Duodenal mucosa (tissue), 2 donors: ENCODE measurements at regions not wholly inside any gene's neighbourhood (a gene's known extent, or its start where the extent isn't known, plus 50 kb on each side); places are given as distances from the start of the nearest gene placed in this dataset.

Experiments used
- H3K27ac ChIP-seq: one replicate; pipeline ENCODE4 v1.7.0; 2013; ENCODE audit warnings: low read depth, low read length
- H3K27me3 ChIP-seq, 2 donors: one replicate each; pipeline ENCODE4 v1.7.0; 2013; ENCODE audit warnings: low read length in 2 of 2, control low read depth in 1 of 2; ENCODE audit not compliant: insufficient read depth in 2 of 2, control insufficient read depth in 1 of 2
- H3K36me3 ChIP-seq, 2 donors: one replicate each; pipeline ENCODE4 v1.7.0; 2013; ENCODE audit warnings: low read length in 2 of 2, control low read depth in 1 of 2; ENCODE audit not compliant: insufficient read depth in 2 of 2, control insufficient read depth in 1 of 2
- H3K4me1 ChIP-seq, 2 donors: one replicate each; pipeline ENCODE4 v1.7.0; 2013; ENCODE audit warnings: low read length in 2 of 2, control low read depth in 1 of 2; ENCODE audit not compliant: insufficient read depth in 2 of 2, control insufficient read depth in 1 of 2
- H3K4me3 ChIP-seq, 2 donors: one replicate each; pipeline ENCODE4 v1.7.0; 2013; ENCODE audit warnings: low read length in 2 of 2, low read depth in 1 of 2
- H3K9ac ChIP-seq, 2 donors: one replicate each; pipeline ENCODE4 v1.7.0; 2013; ENCODE audit warnings: low read length in 2 of 2, low read depth in 1 of 2
- H3K9me3 ChIP-seq, 2 donors: one replicate each; pipeline ENCODE4 v1.7.0; 2013; ENCODE audit warnings: low read length in 2 of 2, control low read depth in 1 of 2; ENCODE audit not compliant: control insufficient read depth in 1 of 2

- H3K9me3 ChIP-seq = peaks cover 0 to 7% of the 10 kb centered on the region in 2 donors
- H3K36me3 ChIP-seq = no peaks in the 10 kb centered on the region
- H3K4me1 ChIP-seq = no peaks in the 10 kb centered on the region
- H3K27ac ChIP-seq = no peak overlapping the region
- H3K9ac ChIP-seq = no peak overlapping the region
- H3K4me3 ChIP-seq = no peak overlapping the region
- no peaks in the 10 kb centered on the region for H3K27me3 ChIP-seq
Observed at GRCh38 chr9:79040671-79041070, 531.1 kb upstream of the TLE4 start.

- Histone ChIP-seq H3K4me3 (no peak overlapping the region), H3K9me3 (peaks cover 0 to 7% of the 10 kb centered on the region in 2 donors), H3K4me1 (no peaks in the 10 kb centered on the region), H3K9ac (no peak overlapping the region), H3K27ac (no peak overlapping the region), H3K27me3 (no peaks in the 10 kb centered on the region), H3K36me3 (no peaks in the 10 kb centered on the region)
Observed at GRCh38 chr9:79041266-79041665, 530.5 kb upstream of the TLE4 start.

- Histone ChIP-seq H3K36me3 (no peaks in the 10 kb centered on the region), H3K9me3 (no peaks in the 10 kb centered on the region)
Observed at GRCh38 chr9:79043916-79044315, 527.8 kb upstream of the TLE4 start.

GRCh38 chr9:79046401-79046800 lies 525.4 kb upstream of the TLE4 start:
- Histone ChIP-seq H3K9me3 (no peaks in the 10 kb centered on the region), H3K27ac (no peak overlapping the region), H3K9ac (no peak overlapping the region), H3K4me1 (no peaks in the 10 kb centered on the region), H3K36me3 (no peaks in the 10 kb centered on the region), H3K4me3 (no peak overlapping the region), H3K27me3 (no peaks in the 10 kb centered on the region)

More at GRCh38 chr9:79043916-79044315, 527.8 kb upstream of the TLE4 start:
- Histone ChIP-seq H3K9ac (no peak overlapping the region), H3K4me1 (no peaks in the 10 kb centered on the region), H3K27me3 (no peaks in the 10 kb centered on the region), H3K27ac (no peak overlapping the region), H3K4me3 (no peak overlapping the region)

GRCh38 chr9:79049371-79049770 lies 522.4 kb upstream of the TLE4 start:
- Histone ChIP-seq H3K9ac (no peak overlapping the region), H3K4me3 (no peak overlapping the region), H3K27me3 (no peaks in the 10 kb centered on the region), H3K4me1 (no peaks in the 10 kb centered on the region), H3K9me3 (no peaks in the 10 kb centered on the region), H3K27ac (no peak overlapping the region), H3K36me3 (no peaks in the 10 kb centered on the region)

- Histone ChIP-seq H3K9me3 (no peaks in the 10 kb centered on the region), H3K36me3 (no peaks in the 10 kb centered on the region), H3K27ac (no peak overlapping the region), H3K27me3 (no peaks in the 10 kb centered on the region), H3K4me1 (no peaks in the 10 kb centered on the region), H3K9ac (no peak overlapping the region), H3K4me3 (no peak overlapping the region)
Observed at GRCh38 chr9:79053598-79053997, 518.2 kb upstream of the TLE4 start.

GRCh38 chr9:79054500-79054899 lies 517.3 kb upstream of the TLE4 start:
- Histone ChIP-seq H3K27me3 (no peaks in the 10 kb centered on the region), H3K4me1 (no peaks in the 10 kb centered on the region), H3K9ac (no peak overlapping the region), H3K36me3 (no peaks in the 10 kb centered on the region), H3K9me3 (no peaks in the 10 kb centered on the region), H3K27ac (no peak overlapping the region), H3K4me3 (no peak overlapping the region)

GRCh38 chr9:79056041-79056440 lies 515.7 kb upstream of the TLE4 start:
- Histone ChIP-seq H3K27me3 (no peaks in the 10 kb centered on the region), H3K36me3 (no peaks in the 10 kb centered on the region), H3K9me3 (peaks cover 0 to 5% of the 10 kb centered on the region in 2 donors), H3K27ac (no peak overlapping the region), H3K4me3 (no peak overlapping the region), H3K9ac (no peak overlapping the region), H3K4me1 (no peaks in the 10 kb centered on the region)

GRCh38 chr9:79057576-79057975 lies 514.2 kb upstream of the TLE4 start:
- Histone ChIP-seq H3K27ac (no peak overlapping the region), H3K27me3 (no peaks in the 10 kb centered on the region), H3K4me1 (no peaks in the 10 kb centered on the region), H3K9ac (no peak overlapping the region), H3K4me3 (no peak overlapping the region), H3K9me3 (peaks cover 0 to 5% of the 10 kb centered on the region in 2 donors), H3K36me3 (no peaks in the 10 kb centered on the region)

- Histone ChIP-seq H3K36me3 (no peaks in the 10 kb centered on the region), H3K9me3 (peaks cover 0 to 5% of the 10 kb centered on the region in 2 donors), H3K4me3 (no peak overlapping the region), H3K27me3 (no peaks in the 10 kb centered on the region), H3K27ac (no peak overlapping the region), H3K9ac (no peak overlapping the region), H3K4me1 (no peaks in the 10 kb centered on the region)
Observed at GRCh38 chr9:79060766-79061165, 511.0 kb upstream of the TLE4 start.
